ENCODE measurements at regions not wholly inside any gene's neighbourhood (a gene's known extent, or its start where the extent isn't known, plus 50 kb on each side); places are given as distances from the start of the nearest gene placed in this dataset.
A peak's percentile ranks its signal among the peaks of the same experiment; 100 is the strongest.
"Not testable (repeated sequence)": the region's sequence is repeated elsewhere in the genome, so short reads cannot be mapped to it uniquely, and the experiment has no call there.

- intact Hi-C loops (cut with micrococcal nuclease; ENCODE audit: unreplicated experiment); H2AFZ ChIP-seq (ENCODE audit: low read length); DNase-seq (ENCODE audit: low spot score); H3K4me1 ChIP-seq (ENCODE audit: insufficient read depth, low read length); H3K79me2 ChIP-seq (ENCODE audit: insufficient read depth, low read length); H3K9me3 ChIP-seq (ENCODE audit: low read length); H3K36me3 ChIP-seq (replicated peaks in 1 of 2; ENCODE audit: control insufficient read depth in 1 of 2, insufficient read depth in 2 of 2, low read length in 2 of 2); FAIRE-seq; CTCF ChIA-PET (ENCODE audit: low intra/inter-chr PET ratio, low total read pairs); H3K27ac ChIP-seq (ENCODE audit: extremely low read length, insufficient read depth, low read length); H3K4me2 ChIP-seq (ENCODE audit: low read depth, low read length); BruUV-seq (replicated peaks); in situ Hi-C loops (cut with HindIII; ENCODE audit: extremely low pct_ligation_motif_present, low pct_unique_long_range_greater_than_20kb); H4K20me1 ChIP-seq (ENCODE audit: insufficient read depth, low read length); H3K4me3 ChIP-seq (replicated peaks in 1 of 3; ENCODE audit: insufficient read depth in 1 of 3, low read depth in 2 of 3, low read length in 3 of 3); ATAC-seq; POLR2A ChIA-PET; H3K9ac ChIP-seq (ENCODE audit: insufficient read depth, low read depth, low read length); H3K27me3 ChIP-seq (ENCODE audit: control insufficient read depth in 1 of 2, insufficient read depth in 2 of 2, low read length in 2 of 2); TF ChIP-seq SOX6 (CRISPR knock-in tag; IDR thresholded peaks at IDR 0.05): not testable (repeated sequence)
- 43% methylated on average over 5 of the region's 8 CpGs for WGBS (ENCODE audit: low lambda C conversion rate)
- TF ChIP-seq SOX6 (IDR thresholded peaks at IDR 0.05): 0 out of 2 replicates have a peak, but pooled peaks have one; percentile 15
These were observed 158.2 kb downstream of the TMEM121 start for GRCh38 chr14:105684597-105684996.

DNA sequence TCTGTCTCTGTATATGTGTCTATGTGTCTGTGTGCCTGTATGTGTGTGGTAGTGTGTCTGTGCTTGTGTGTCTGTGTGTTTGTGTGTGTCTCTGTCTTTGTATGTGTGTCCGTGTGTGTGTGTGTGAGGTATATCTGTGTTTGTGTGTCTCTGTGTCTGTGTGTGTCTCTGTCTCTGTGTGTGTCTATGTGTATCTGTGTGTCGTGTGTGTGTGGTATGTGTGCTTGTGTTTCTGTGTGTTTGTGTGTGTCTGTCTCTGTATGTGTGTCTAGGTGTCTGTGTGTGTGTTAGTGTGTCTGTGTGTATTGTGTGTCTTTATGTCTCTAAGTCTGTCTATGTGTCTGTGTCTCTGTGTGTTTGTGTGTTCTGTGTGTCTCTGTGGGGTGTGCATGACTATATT is 158.6 kb downstream of the TMEM121 start:
- H3K4me3 ChIP-seq (replicated peaks in 1 of 3; ENCODE audit: insufficient read depth in 1 of 3, low read depth in 2 of 3, low read length in 3 of 3): no peak overlapping the region
- no peak overlapping the region for H3K27ac ChIP-seq (ENCODE audit: extremely low read length, insufficient read depth, low read length)
- intact Hi-C loops (cut with micrococcal nuclease; ENCODE audit: unreplicated experiment): no loop called here
- BruUV-seq (replicated peaks): no TSS peak
- CTCF ChIA-PET (ENCODE audit: low intra/inter-chr PET ratio, low total read pairs): no interaction called here
- no peaks in the 10 kb centered on the region for H3K79me2 ChIP-seq (ENCODE audit: insufficient read depth, low read length)
- H3K9ac ChIP-seq (ENCODE audit: insufficient read depth, low read depth, low read length): no peak overlapping the region
- H2AFZ ChIP-seq (ENCODE audit: low read length): no peak overlapping the region
- TF ChIP-seq, protein P1, sequence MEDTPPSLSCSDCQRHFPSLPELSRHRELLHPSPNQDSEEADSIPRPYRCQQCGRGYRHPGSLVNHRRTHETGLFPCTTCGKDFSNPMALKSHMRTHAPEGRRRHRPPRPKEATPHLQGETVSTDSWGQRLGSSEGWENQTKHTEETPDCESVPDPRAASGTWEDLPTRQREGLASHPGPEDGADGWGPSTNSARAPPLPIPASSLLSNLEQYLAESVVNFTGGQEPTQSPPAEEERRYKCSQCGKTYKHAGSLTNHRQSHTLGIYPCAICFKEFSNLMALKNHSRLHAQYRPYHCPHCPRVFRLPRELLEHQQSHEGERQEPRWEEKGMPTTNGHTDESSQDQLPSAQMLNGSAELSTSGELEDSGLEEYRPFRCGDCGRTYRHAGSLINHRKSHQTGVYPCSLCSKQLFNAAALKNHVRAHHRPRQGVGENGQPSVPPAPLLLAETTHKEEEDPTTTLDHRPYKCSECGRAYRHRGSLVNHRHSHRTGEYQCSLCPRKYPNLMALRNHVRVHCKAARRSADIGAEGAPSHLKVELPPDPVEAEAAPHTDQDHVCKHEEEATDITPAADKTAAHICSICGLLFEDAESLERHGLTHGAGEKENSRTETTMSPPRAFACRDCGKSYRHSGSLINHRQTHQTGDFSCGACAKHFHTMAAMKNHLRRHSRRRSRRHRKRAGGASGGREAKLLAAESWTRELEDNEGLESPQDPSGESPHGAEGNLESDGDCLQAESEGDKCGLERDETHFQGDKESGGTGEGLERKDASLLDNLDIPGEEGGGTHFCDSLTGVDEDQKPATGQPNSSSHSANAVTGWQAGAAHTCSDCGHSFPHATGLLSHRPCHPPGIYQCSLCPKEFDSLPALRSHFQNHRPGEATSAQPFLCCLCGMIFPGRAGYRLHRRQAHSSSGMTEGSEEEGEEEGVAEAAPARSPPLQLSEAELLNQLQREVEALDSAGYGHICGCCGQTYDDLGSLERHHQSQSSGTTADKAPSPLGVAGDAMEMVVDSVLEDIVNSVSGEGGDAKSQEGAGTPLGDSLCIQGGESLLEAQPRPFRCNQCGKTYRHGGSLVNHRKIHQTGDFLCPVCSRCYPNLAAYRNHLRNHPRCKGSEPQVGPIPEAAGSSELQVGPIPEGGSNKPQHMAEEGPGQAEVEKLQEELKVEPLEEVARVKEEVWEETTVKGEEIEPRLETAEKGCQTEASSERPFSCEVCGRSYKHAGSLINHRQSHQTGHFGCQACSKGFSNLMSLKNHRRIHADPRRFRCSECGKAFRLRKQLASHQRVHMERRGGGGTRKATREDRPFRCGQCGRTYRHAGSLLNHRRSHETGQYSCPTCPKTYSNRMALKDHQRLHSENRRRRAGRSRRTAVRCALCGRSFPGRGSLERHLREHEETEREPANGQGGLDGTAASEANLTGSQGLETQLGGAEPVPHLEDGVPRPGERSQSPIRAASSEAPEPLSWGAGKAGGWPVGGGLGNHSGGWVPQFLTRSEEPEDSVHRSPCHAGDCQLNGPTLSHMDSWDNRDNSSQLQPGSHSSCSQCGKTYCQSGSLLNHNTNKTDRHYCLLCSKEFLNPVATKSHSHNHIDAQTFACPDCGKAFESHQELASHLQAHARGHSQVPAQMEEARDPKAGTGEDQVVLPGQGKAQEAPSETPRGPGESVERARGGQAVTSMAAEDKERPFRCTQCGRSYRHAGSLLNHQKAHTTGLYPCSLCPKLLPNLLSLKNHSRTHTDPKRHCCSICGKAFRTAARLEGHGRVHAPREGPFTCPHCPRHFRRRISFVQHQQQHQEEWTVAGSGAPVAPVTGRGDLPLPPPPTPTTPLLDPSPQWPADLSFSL (CRISPR knock-in tag; IDR thresholded peaks at IDR 0.05): peak; percentile 86
- TF ChIP-seq KAT2B (IDR thresholded peaks at IDR 0.05; ENCODE audit: borderline replicate concordance, low read depth, low read length): no peak
- DNase-seq (ENCODE audit: low spot score): no peak
- ATAC-seq: no peak
- in situ Hi-C loops (cut with HindIII; ENCODE audit: extremely low pct_ligation_motif_present, low pct_unique_long_range_greater_than_20kb): no loop called here
- peaks cover 4% of the 10 kb centered on the region; the same call in 1 of the 2 replicates for H3K9me3 ChIP-seq (ENCODE audit: low read length)
- no peaks in the 10 kb centered on the region for H3K36me3 ChIP-seq (replicated peaks in 1 of 2; ENCODE audit: control insufficient read depth in 1 of 2, insufficient read depth in 2 of 2, low read length in 2 of 2)
- H3K4me1 ChIP-seq (ENCODE audit: insufficient read depth, low read length): no peaks in the 10 kb centered on the region
- H3K4me2 ChIP-seq (ENCODE audit: low read depth, low read length): no peak overlapping the region
- no peaks in the 10 kb centered on the region for H4K20me1 ChIP-seq (ENCODE audit: insufficient read depth, low read length)
- POLR2A ChIA-PET: no interaction called here
- FAIRE-seq: no peak
- H3K27me3 ChIP-seq (ENCODE audit: control insufficient read depth in 1 of 2, insufficient read depth in 2 of 2, low read length in 2 of 2): no peaks in the 10 kb centered on the region
- 0% methylated on average over 2 of the region's 2 CpGs for WGBS (ENCODE audit: low lambda C conversion rate)

- POLR2A ChIA-PET; in situ Hi-C loops (cut with HindIII; ENCODE audit: extremely low pct_ligation_motif_present, low pct_unique_long_range_greater_than_20kb); FAIRE-seq; H3K4me2 ChIP-seq (ENCODE audit: low read depth, low read length); CTCF ChIA-PET (ENCODE audit: low intra/inter-chr PET ratio, low total read pairs); ATAC-seq; H3K79me2 ChIP-seq (ENCODE audit: insufficient read depth, low read length); H3K9me3 ChIP-seq (ENCODE audit: low read length); H3K27me3 ChIP-seq (ENCODE audit: control insufficient read depth in 1 of 2, insufficient read depth in 2 of 2, low read length in 2 of 2); H3K4me1 ChIP-seq (ENCODE audit: insufficient read depth, low read length); H3K9ac ChIP-seq (ENCODE audit: insufficient read depth, low read depth, low read length); H4K20me1 ChIP-seq (ENCODE audit: insufficient read depth, low read length); H2AFZ ChIP-seq (ENCODE audit: low read length); H3K36me3 ChIP-seq (replicated peaks in 1 of 2; ENCODE audit: control insufficient read depth in 1 of 2, insufficient read depth in 2 of 2, low read length in 2 of 2); DNase-seq (ENCODE audit: low spot score); BruUV-seq (replicated peaks); H3K27ac ChIP-seq (ENCODE audit: extremely low read length, insufficient read depth, low read length); intact Hi-C loops (cut with micrococcal nuclease; ENCODE audit: unreplicated experiment); H3K4me3 ChIP-seq (replicated peaks in 1 of 3; ENCODE audit: insufficient read depth in 1 of 3, low read depth in 2 of 3, low read length in 3 of 3): not testable (repeated sequence)
- 0% methylated on average over 4 of the region's 8 CpGs for WGBS (ENCODE audit: low lambda C conversion rate)
These were observed 159.2 kb downstream of the TMEM121 start for GRCh38 chr14:105685605-105686004.

Measured in HepG2 (cell line).